Activated gamma-delta T cell treated with anti-CD3 and anti-CD28 coated beads, Interleukin-2, amount 50 U/mL, for 16 hours (primary cell): ENCODE measurements at regions not wholly inside any gene's neighbourhood (a gene's known extent, or its start where the extent isn't known, plus 50 kb on each side); places are given as distances from the start of the nearest gene placed in this dataset.
A peak's percentile ranks its signal among the peaks of the same experiment; 100 is the strongest.
"Not testable (repeated sequence)": the region's sequence is repeated elsewhere in the genome, so short reads cannot be mapped to it uniquely, and the experiment has no call there.

ENCODE experiments used
- DNase-seq: peaks from one replicate; pipeline ENCODE4 v3.0.0-alpha.2; 2020; ENCODE audit warnings: low read depth

GRCh38 chr1:168490306-168490705 is 53.5 kb downstream of the XCL2 start:
- no peak for DNase-seq

- no peak for DNase-seq
Measured at GRCh38 chr1:168488138-168488537, 55.7 kb downstream of the XCL2 start.

- not testable (repeated sequence) for DNase-seq
Measured at GRCh38 chr1:168486820-168487219, 57.0 kb downstream of the XCL2 start.

GRCh38 chr1:168485048-168485447 is 58.7 kb downstream of the XCL2 start:
- DNase-seq, result no peak

- DNase-seq, result no peak
Measured at GRCh38 chr1:168484083-168484482, 59.7 kb downstream of the XCL2 start.

GRCh38 chr1:168483539-168483938 is 60.3 kb downstream of the XCL2 start:
- DNase-seq, result no peak

- DNase-seq, result no peak
Measured at GRCh38 chr1:168482106-168482505, 61.7 kb downstream of the XCL2 start.

GRCh38 chr1:168481586-168481985 is 62.2 kb downstream of the XCL2 start:
- DNase-seq, result no peak

- no peak for DNase-seq
Measured at GRCh38 chr1:168480997-168481396, 62.8 kb downstream of the XCL2 start.

GRCh38 chr1:168477792-168478191 is 66.0 kb downstream of the XCL2 start:
- DNase-seq, result no peak

GRCh38 chr1:168476588-168477385 is 67.0 kb downstream of the XCL2 start:
- DNase-seq, result no peak

GRCh38 chr1:168474322-168474721 is 69.5 kb downstream of the XCL2 start:
- DNase-seq, result no peak

- DNase-seq, result no peak
Measured at GRCh38 chr1:168473126-168473525, 70.7 kb downstream of the XCL2 start.

GRCh38 chr1:168472223-168472622 is 71.6 kb downstream of the XCL2 start:
- DNase-seq, result no peak

- no peak for DNase-seq
Measured at GRCh38 chr1:168470901-168471431, 72.8 kb downstream of the XCL2 start.

- peak; percentile 14 for DNase-seq
Measured at GRCh38 chr1:168469690-168470089, 74.1 kb downstream of the XCL2 start.

GRCh38 chr1:168468822-168469221 is 75.0 kb downstream of the XCL2 start:
- DNase-seq, result no peak

- no peak for DNase-seq
Measured at GRCh38 chr1:168468042-168468809, 75.6 kb downstream of the XCL2 start.

GRCh38 chr1:168467452-168467851 is 76.3 kb downstream of the XCL2 start:
- DNase-seq, result no peak

GRCh38 chr1:168466714-168467131 is 77.1 kb downstream of the XCL2 start:
- DNase-seq, result no peak

- DNase-seq, result peak; percentile 45
Measured at GRCh38 chr1:168466092-168466713, 77.6 kb downstream of the XCL2 start.

- not testable (repeated sequence) for DNase-seq
Measured at GRCh38 chr1:168461108-168461507, 82.7 kb downstream of the XCL2 start.

GRCh38 chr1:168457296-168457695 is 86.5 kb downstream of the XCL2 start:
- DNase-seq, result not testable (repeated sequence)
